HCT116 (cell line): ENCODE measurements at regions not wholly inside any gene's neighbourhood (a gene's known extent, or its start where the extent isn't known, plus 50 kb on each side); places are given as distances from the start of the nearest gene placed in this dataset.

Source experiments
- ATAC-seq: fragments of 200-7000 bp; cut with Tn5 transposase; 2 replicates; pipeline ENCODE4 v1.9.1; 2020; ENCODE audit warnings: mild to moderate bottlenecking, moderate library complexity
- BruUV-seq: library from RNA; stranded (reverse); fragments of 400-500 nt; replicated peaks from 2 replicates; lab custom pipeline; 2021; lab: Mats Ljungman, UMichigan
- CTCF ChIA-PET: fragments of 300-600 bp; sonication (Branson Sonifier 250); formaldehyde crosslinking; loops from one replicate; lab custom pipeline; 2021; ENCODE audit warnings: antibody characterized with exemption; lab: Charles Lee
- POLR2A ChIA-PET: fragments of 300-600, 350-600 bp; sonication (Branson Sonifier 250); formaldehyde crosslinking; loops from one replicate; lab custom pipeline; 2021; ENCODE audit warnings: antibody characterized with exemption; lab: Charles Lee
- RAD21 ChIA-PET, 2 experiments: fragments of 300-600 bp; sonication (Branson Sonifier 250); formaldehyde crosslinking; loops; one replicate each; lab custom pipeline; 2023; ENCODE audit warnings: low total read pairs in 2 of 2; ENCODE audit not compliant: uncharacterized antibody in 2 of 2, unreplicated experiment in 2 of 2, low non-redundant PET in 1 of 2; lab: Charles Lee
- DNase-seq: peaks from one replicate; pipeline ENCODE4 v3.0.0-alpha.2; 2010; ENCODE audit warnings: low read depth, low spot score
- H2AFZ ChIP-seq: fragments of 200-600 bp; shearing (Covaris generic), sonication (generic); 2 replicates; pipeline ENCODE4 v1.6.1; 2017; ENCODE audit warnings: low read depth, mixed run types, mixed read lengths, antibody characterized with exemption, low read length; ENCODE audit not compliant: poor library complexity, severe bottlenecking
- H3K27ac ChIP-seq: 2 replicates; pipeline ENCODE4 v1.5.1; 2012; ENCODE audit warnings: low read depth, low read length
- H3K27me3 ChIP-seq: fragments of 200-600 bp; sonication (generic); 2 replicates; pipeline ENCODE4 v1.6.1; 2016; ENCODE audit warnings: mixed run types, low read length, mixed read lengths; ENCODE audit not compliant: insufficient read depth
- H3K36me3 ChIP-seq, 2 experiments: fragments of 200-500 bp in 1 of 2; fragments of 200-600 bp in 1 of 2; sonication (Bioruptor generic) in 1 of 2; sonication (generic) in 1 of 2; 2 replicates each; pipeline versions ENCODE4 v1.5.1 to v1.6.1; 2014 to 2016; ENCODE audit warnings: low read length in 2 of 2, inconsistent platforms in 1 of 2, mixed read lengths in 1 of 2, mixed run types in 1 of 2; ENCODE audit not compliant: insufficient read depth in 2 of 2, control insufficient read depth in 1 of 2
- H3K4me1 ChIP-seq, 2 experiments: fragments of 200-600 bp in 1 of 2; sonication (generic) in 1 of 2; 2 replicates each; pipeline versions ENCODE4 v1.5.1 to v1.6.1; 2012 to 2017; ENCODE audit warnings: low read length in 2 of 2, inconsistent platforms in 1 of 2, mild to moderate bottlenecking in 1 of 2, mixed read lengths in 1 of 2, mixed run types in 1 of 2, moderate library complexity in 1 of 2; ENCODE audit not compliant: insufficient read depth in 2 of 2, control insufficient read depth in 1 of 2
- H3K4me2 ChIP-seq: fragments of 200-600 bp; sonication (generic); 2 replicates; pipeline ENCODE4 v1.6.1; 2017; ENCODE audit warnings: mixed run types, low read length, mixed read lengths
- H3K4me3 ChIP-seq, 2 experiments: fragments of 200-600 bp in 1 of 2; sonication (generic) in 1 of 2; replicated peaks in 1 of 2; 2 replicates each; pipeline ENCODE4 v1.5.1; 2011 to 2016; ENCODE audit warnings: low read length in 2 of 2, control low read depth in 1 of 2, low read depth in 1 of 2, mild to moderate bottlenecking in 1 of 2, mixed read lengths in 1 of 2, mixed run types in 1 of 2
- H3K79me2 ChIP-seq: fragments of 200-600 bp; sonication (generic); 2 replicates; pipeline ENCODE4 v1.6.1; 2017; ENCODE audit warnings: mild to moderate bottlenecking, mixed run types, low read length, moderate library complexity, mixed read lengths; ENCODE audit not compliant: insufficient read depth
- H3K9ac ChIP-seq: fragments of 200-600 bp; sonication (generic); 2 replicates; pipeline ENCODE4 v1.6.1; 2016; ENCODE audit warnings: low read length, mixed read lengths
- H3K9me2 ChIP-seq: fragments of 200-600 bp; sonication (generic), shearing (Covaris generic); 2 replicates; pipeline ENCODE4 v1.6.1; 2017; ENCODE audit warnings: mixed run types, mild to moderate bottlenecking, moderate library complexity; ENCODE audit not compliant: insufficient read depth
- H3K9me3 ChIP-seq, 2 experiments: fragments of 200-500 bp in 1 of 2; fragments of 200-600 bp in 1 of 2; sonication (Bioruptor generic) in 1 of 2; sonication (generic) in 1 of 2; 2 replicates each; pipeline ENCODE4 v1.6.1; 2014 to 2017; ENCODE audit warnings: low read length in 2 of 2, mixed read lengths in 2 of 2, inconsistent platforms in 1 of 2, low read depth in 1 of 2, mild to moderate bottlenecking in 1 of 2, mixed run types in 1 of 2, moderate library complexity in 1 of 2; ENCODE audit not compliant: control insufficient read depth in 1 of 2, insufficient read depth in 1 of 2
- H4K20me1 ChIP-seq: fragments of 200-600 bp; sonication (generic), shearing (Covaris generic); 2 replicates; pipeline ENCODE4 v1.6.1; 2017; ENCODE audit warnings: mixed run types, mild to moderate bottlenecking, moderate library complexity; ENCODE audit not compliant: insufficient read depth
- CBX3 ChIP-seq: IDR thresholded peaks from 2 replicates; pipeline ENCODE4 v1.6.1; 2012; ENCODE audit warnings: low read depth
- CEBPB ChIP-seq: IDR thresholded peaks from 2 replicates; pipeline ENCODE4 v1.6.1; 2012; ENCODE audit warnings: low read depth
- CTCF ChIP-seq, 3 experiments: fragments of 200-600 bp in 1 of 3; sonication (generic) in 1 of 3; IDR thresholded peaks in 2 of 3; conservative IDR thresholded peaks in 1 of 3; 2 replicates each; pipeline ENCODE4 v1.5.1; 2012 to 2017; ENCODE audit warnings: low read depth in 2 of 3, low read length in 2 of 3, antibody characterized with exemption in 1 of 3, borderline replicate concordance in 1 of 3, control low read depth in 1 of 3, mild to moderate bottlenecking in 1 of 3, mixed read lengths in 1 of 3, mixed run types in 1 of 3, moderate library complexity in 1 of 3; ENCODE audit not compliant: insufficient read depth in 1 of 3
- EGR1 ChIP-seq: IDR thresholded peaks from 2 replicates; pipeline ENCODE4 v1.6.1; 2012; ENCODE audit warnings: low read depth
- ELF1 ChIP-seq: IDR thresholded peaks from 2 replicates; pipeline ENCODE4 v1.6.1; 2012; ENCODE audit warnings: low read depth, borderline replicate concordance
- FOSL1 ChIP-seq: IDR thresholded peaks from 2 replicates; pipeline ENCODE4 v1.6.1; 2012; ENCODE audit warnings: low read depth
- JUND ChIP-seq: IDR thresholded peaks from 2 replicates; pipeline ENCODE4 v1.6.1; 2012
- MAX ChIP-seq: IDR thresholded peaks from 2 replicates; pipeline ENCODE4 v1.6.1; 2012
- POLR2A ChIP-seq: IDR thresholded peaks from 2 replicates; pipeline ENCODE4 v1.7.0; 2011; ENCODE audit warnings: borderline replicate concordance; ENCODE audit not compliant: insufficient read depth, insufficient read length; ENCODE audit errors: extremely low read depth
- POLR2AphosphoS5 ChIP-seq: IDR thresholded peaks from 2 replicates; pipeline ENCODE4 v1.6.1; 2011; ENCODE audit warnings: mild to moderate bottlenecking, low read depth, low read length, moderate library complexity
- RAD21 ChIP-seq: IDR thresholded peaks from 2 replicates; pipeline ENCODE4 v1.6.1; 2012; ENCODE audit warnings: low read depth, mild to moderate bottlenecking
- SIN3A ChIP-seq: IDR thresholded peaks from 2 replicates; pipeline ENCODE4 v1.6.1; 2012; ENCODE audit warnings: low read depth
- SRF ChIP-seq: IDR thresholded peaks from 2 replicates; pipeline ENCODE4 v1.6.1; 2012; ENCODE audit warnings: low read depth
- TCF7L2 ChIP-seq: IDR thresholded peaks from 2 replicates; pipeline ENCODE4 v1.7.0; 2011; ENCODE audit warnings: borderline replicate concordance, inconsistent platforms; ENCODE audit not compliant: insufficient read depth, insufficient read length; ENCODE audit errors: extremely low read depth
- ZBTB33 ChIP-seq: IDR thresholded peaks from 2 replicates; pipeline ENCODE4 v1.6.1; 2011; ENCODE audit warnings: mild to moderate bottlenecking, low read length, moderate library complexity; ENCODE audit not compliant: insufficient replicate concordance; ENCODE audit errors: extremely low read depth
- ZFX ChIP-seq: fragments of 450-650 bp; IDR thresholded peaks from 2 replicates; pipeline ENCODE4 v1.6.1; 2017
- ZNF274 ChIP-seq: fragments of 200-500 bp; sonication (Bioruptor generic); IDR thresholded peaks from 2 replicates; pipeline ENCODE4 v1.6.1; 2014; ENCODE audit warnings: mild to moderate bottlenecking, low read depth, low read length, inconsistent platforms
- intact Hi-C: fragments of 100-400 bp; cut with micrococcal nuclease; formaldehyde crosslinking; loops from 2 replicates; pipeline ENCODE4 v1.10.0; 2022

DNA sequence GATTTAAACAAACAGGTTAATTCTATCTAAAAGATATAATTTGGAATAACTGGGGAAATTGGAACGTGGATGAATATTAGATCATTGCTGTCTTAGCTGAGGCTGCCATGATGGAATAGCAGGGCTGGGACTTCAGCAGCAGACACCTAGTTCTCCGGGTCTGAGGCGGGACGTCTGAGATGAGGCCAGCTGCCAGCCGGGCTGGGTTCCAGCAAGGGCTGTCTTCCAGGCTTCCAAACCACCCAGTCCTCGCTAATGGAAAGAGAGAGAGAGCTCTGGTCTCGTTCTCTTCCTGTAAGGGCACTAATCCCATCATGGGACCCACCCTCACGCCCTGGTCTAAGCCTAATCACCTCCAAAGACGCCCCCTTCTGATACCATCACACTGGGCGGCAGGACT is 85.7 kb downstream of the ADRA2C start:
- H3K4me2 ChIP-seq = no peak overlapping the region
- no peak overlapping the region for H3K4me3 ChIP-seq
- no peak for TF ChIP-seq POLR2AphosphoS5
- TF ChIP-seq FOSL1 = no peak
- TF ChIP-seq RAD21 = no peak
- no peak for TF ChIP-seq MAX
- TF ChIP-seq POLR2A = no peak
- TF ChIP-seq TCF7L2 = no peak
- TF ChIP-seq SIN3A = no peak
- no peak for TF ChIP-seq ZNF274
- no peak for TF ChIP-seq ZFX
- TF ChIP-seq CTCF (IDR thresholded peaks at IDR 0.05 in 2 of 3, conservative IDR thresholded peaks at IDR 0.05 in 1 of 3; ENCODE audit: borderline replicate concordance in 1 of 3, insufficient read depth in 1 of 3, low read depth in 2 of 3, low read length in 2 of 3) = no peak
- TF ChIP-seq CBX3 = no peak
- no peak for TF ChIP-seq CEBPB
- TF ChIP-seq JUND = no peak
- no peak for TF ChIP-seq ELF1
- TF ChIP-seq ZBTB33 = no peak
- TF ChIP-seq SRF = no peak
- no peak for TF ChIP-seq EGR1
- TF ChIP-seq, all 23 proteins: peak for 0
- H3K9me3 ChIP-seq = no peaks in the 10 kb centered on the region
- no peak overlapping the region for H3K27ac ChIP-seq
- BruUV-seq = no TSS peak
- H2AFZ ChIP-seq = no peak overlapping the region
- POLR2A ChIA-PET = no interaction called here
- H3K79me2 ChIP-seq = no peaks in the 10 kb centered on the region
- H3K9ac ChIP-seq = no peak overlapping the region
- intact Hi-C loops = no loop called here
- no peak for ATAC-seq
- peaks cover 26% of the 10 kb centered on the region for H3K27me3 ChIP-seq
- H4K20me1 ChIP-seq = no peaks in the 10 kb centered on the region
- H3K36me3 ChIP-seq = no peaks in the 10 kb centered on the region
- CTCF ChIA-PET = no interaction called here
- no peak for DNase-seq
- RAD21 ChIA-PET = no interaction called here
- H3K9me2 ChIP-seq = no peaks in the 10 kb centered on the region
- H3K4me1 ChIP-seq = peaks cover 0 to 3% of the 10 kb centered on the region in 2 experiments; a peak in 1 of 4 replicates
